NCI-H1436 (cell line): ENCODE measurements at regions not wholly inside any gene's neighbourhood (a gene's known extent, or its start where the extent isn't known, plus 50 kb on each side); places are given as distances from the start of the nearest gene placed in this dataset.

ENCODE experiments used
- DNase-seq: peaks from one replicate; lab custom pipeline; 2025; lab: John Stamatoyannopoulos, UW

- DNase-seq = no peak
These were observed 1181.8 kb downstream of the EFNB2 start for GRCh38 chr13:105353654-105354053.

- no peak for DNase-seq
These were observed 1186.3 kb downstream of the EFNB2 start for GRCh38 chr13:105349082-105349723.

GRCh38 chr13:105346141-105346775 is 1189.2 kb downstream of the EFNB2 start:
- DNase-seq = no peak

- no peak for DNase-seq
These were observed 1189.7 kb downstream of the EFNB2 start for GRCh38 chr13:105345730-105346129.

- no peak for DNase-seq
These were observed 1190.3 kb downstream of the EFNB2 start for GRCh38 chr13:105345131-105345530.

GRCh38 chr13:105343134-105343806 is 1192.2 kb downstream of the EFNB2 start:
- DNase-seq = no peak

GRCh38 chr13:105342281-105342820 is 1193.1 kb downstream of the EFNB2 start:
- no peak for DNase-seq

GRCh38 chr13:105341758-105342157 is 1193.7 kb downstream of the EFNB2 start:
- DNase-seq = no peak

GRCh38 chr13:105341256-105341655 is 1194.2 kb downstream of the EFNB2 start:
- DNase-seq = no peak

GRCh38 chr13:105340061-105340606 is 1195.3 kb downstream of the EFNB2 start:
- DNase-seq = no peak

- no peak for DNase-seq
These were observed 1196.7 kb downstream of the EFNB2 start for GRCh38 chr13:105338773-105339172.

GRCh38 chr13:105338006-105338405 is 1197.5 kb downstream of the EFNB2 start:
- no peak for DNase-seq

GRCh38 chr13:105336706-105337576 is 1198.5 kb downstream of the EFNB2 start:
- DNase-seq = no peak

- no peak for DNase-seq
These were observed 1201.3 kb downstream of the EFNB2 start for GRCh38 chr13:105334211-105334610.

GRCh38 chr13:105333416-105333815 is 1202.0 kb downstream of the EFNB2 start:
- no peak for DNase-seq

- no peak for DNase-seq
These were observed 1206.1 kb downstream of the EFNB2 start for GRCh38 chr13:105329359-105329758.

- DNase-seq = no peak
These were observed 1207.2 kb downstream of the EFNB2 start for GRCh38 chr13:105328212-105328611.

- no peak for DNase-seq
These were observed 1207.8 kb downstream of the EFNB2 start for GRCh38 chr13:105327581-105328126.

- DNase-seq = no peak
These were observed 1215.6 kb downstream of the EFNB2 start for GRCh38 chr13:105319875-105320274.

GRCh38 chr13:105316731-105317130 is 1218.7 kb downstream of the EFNB2 start:
- DNase-seq = no peak

GRCh38 chr13:105312906-105313305 is 1222.6 kb downstream of the EFNB2 start:
- DNase-seq = no peak
